GM12878 (cell line): ENCODE measurements at regions not wholly inside any gene's neighbourhood (a gene's known extent, or its start where the extent isn't known, plus 50 kb on each side); places are given as distances from the start of the nearest gene placed in this dataset.

ENCODE experiments used
- JUND ChIP-seq: IDR thresholded peaks from 2 replicates; pipeline ENCODE4 v1.6.1; 2012; ENCODE audit warnings: low read depth, mild to moderate bottlenecking, low read length, improper control_type of control experiment, moderate library complexity
- ZNF217 ChIP-seq: fragments of 450-650 bp; IDR thresholded peaks from 2 replicates; pipeline ENCODE4 v1.6.1; 2017; ENCODE audit warnings: antibody characterized with exemption, mild to moderate bottlenecking
- TF ChIP-seq, protein P1 (sequence below): IDR thresholded peaks from 2 replicates; pipeline ENCODE4 v1.6.1; 2011; ENCODE audit warnings: low read depth, low read length, improper control_type of control experiment, borderline replicate concordance
- TF ChIP-seq, protein P2 (sequence below), 3 experiments: IDR thresholded peaks in 2 of 3; conservative IDR thresholded peaks in 1 of 3; 2 replicates each; pipeline ENCODE4 v1.5.1; 2011; ENCODE audit warnings: low read depth in 3 of 3, low read length in 3 of 3, mild to moderate bottlenecking in 3 of 3, control low read depth in 2 of 3, moderate library complexity in 2 of 3, inconsistent platforms in 1 of 3, mixed read lengths in 1 of 3; ENCODE audit not compliant: control insufficient read depth in 2 of 3, insufficient read depth in 1 of 3; ENCODE audit errors: extremely low read depth in 1 of 3
- TF ChIP-seq, protein P3 (sequence below): fragments of 450-650 bp; IDR thresholded peaks from 2 replicates; pipeline ENCODE4 v1.6.1; 2018; ENCODE audit warnings: mild to moderate bottlenecking, low read depth, moderate library complexity; ENCODE audit not compliant: partially characterized antibody

DNA sequence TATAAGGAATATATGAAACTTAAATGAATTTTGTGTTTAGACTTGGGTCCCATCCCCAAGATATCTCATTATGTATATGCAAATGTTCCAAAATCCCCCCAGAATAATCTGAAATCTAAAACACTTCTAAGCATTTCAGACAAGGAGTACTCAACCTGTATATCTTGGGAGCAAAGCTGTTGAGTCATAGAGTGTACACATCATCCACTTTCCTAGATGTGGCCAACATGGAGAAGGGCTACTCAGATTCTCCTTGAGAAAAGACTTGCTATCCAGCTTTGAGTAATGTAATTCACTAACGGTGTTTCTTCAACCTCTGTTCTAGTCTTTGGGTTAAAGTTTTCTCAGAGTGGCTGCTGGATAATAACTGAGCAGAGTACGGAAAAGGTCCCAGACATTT lies 215.5 kb upstream of the POU1F1 start:
- TF ChIP-seq ZNF217 (no peak), JUND (no peak)
- TF ChIP-seq, protein P1, sequence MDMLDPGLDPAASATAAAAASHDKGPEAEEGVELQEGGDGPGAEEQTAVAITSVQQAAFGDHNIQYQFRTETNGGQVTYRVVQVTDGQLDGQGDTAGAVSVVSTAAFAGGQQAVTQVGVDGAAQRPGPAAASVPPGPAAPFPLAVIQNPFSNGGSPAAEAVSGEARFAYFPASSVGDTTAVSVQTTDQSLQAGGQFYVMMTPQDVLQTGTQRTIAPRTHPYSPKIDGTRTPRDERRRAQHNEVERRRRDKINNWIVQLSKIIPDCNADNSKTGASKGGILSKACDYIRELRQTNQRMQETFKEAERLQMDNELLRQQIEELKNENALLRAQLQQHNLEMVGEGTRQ = no peak
- TF ChIP-seq, protein P2, sequence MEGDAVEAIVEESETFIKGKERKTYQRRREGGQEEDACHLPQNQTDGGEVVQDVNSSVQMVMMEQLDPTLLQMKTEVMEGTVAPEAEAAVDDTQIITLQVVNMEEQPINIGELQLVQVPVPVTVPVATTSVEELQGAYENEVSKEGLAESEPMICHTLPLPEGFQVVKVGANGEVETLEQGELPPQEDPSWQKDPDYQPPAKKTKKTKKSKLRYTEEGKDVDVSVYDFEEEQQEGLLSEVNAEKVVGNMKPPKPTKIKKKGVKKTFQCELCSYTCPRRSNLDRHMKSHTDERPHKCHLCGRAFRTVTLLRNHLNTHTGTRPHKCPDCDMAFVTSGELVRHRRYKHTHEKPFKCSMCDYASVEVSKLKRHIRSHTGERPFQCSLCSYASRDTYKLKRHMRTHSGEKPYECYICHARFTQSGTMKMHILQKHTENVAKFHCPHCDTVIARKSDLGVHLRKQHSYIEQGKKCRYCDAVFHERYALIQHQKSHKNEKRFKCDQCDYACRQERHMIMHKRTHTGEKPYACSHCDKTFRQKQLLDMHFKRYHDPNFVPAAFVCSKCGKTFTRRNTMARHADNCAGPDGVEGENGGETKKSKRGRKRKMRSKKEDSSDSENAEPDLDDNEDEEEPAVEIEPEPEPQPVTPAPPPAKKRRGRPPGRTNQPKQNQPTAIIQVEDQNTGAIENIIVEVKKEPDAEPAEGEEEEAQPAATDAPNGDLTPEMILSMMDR (IDR thresholded peaks at IDR 0.05 in 2 of 3, conservative IDR thresholded peaks at IDR 0.05 in 1 of 3; ENCODE audit: control insufficient read depth in 2 of 3, extremely low read depth in 1 of 3, insufficient read depth in 1 of 3, low read depth in 3 of 3, low read length in 3 of 3) = no peak
- TF ChIP-seq, protein P3, sequence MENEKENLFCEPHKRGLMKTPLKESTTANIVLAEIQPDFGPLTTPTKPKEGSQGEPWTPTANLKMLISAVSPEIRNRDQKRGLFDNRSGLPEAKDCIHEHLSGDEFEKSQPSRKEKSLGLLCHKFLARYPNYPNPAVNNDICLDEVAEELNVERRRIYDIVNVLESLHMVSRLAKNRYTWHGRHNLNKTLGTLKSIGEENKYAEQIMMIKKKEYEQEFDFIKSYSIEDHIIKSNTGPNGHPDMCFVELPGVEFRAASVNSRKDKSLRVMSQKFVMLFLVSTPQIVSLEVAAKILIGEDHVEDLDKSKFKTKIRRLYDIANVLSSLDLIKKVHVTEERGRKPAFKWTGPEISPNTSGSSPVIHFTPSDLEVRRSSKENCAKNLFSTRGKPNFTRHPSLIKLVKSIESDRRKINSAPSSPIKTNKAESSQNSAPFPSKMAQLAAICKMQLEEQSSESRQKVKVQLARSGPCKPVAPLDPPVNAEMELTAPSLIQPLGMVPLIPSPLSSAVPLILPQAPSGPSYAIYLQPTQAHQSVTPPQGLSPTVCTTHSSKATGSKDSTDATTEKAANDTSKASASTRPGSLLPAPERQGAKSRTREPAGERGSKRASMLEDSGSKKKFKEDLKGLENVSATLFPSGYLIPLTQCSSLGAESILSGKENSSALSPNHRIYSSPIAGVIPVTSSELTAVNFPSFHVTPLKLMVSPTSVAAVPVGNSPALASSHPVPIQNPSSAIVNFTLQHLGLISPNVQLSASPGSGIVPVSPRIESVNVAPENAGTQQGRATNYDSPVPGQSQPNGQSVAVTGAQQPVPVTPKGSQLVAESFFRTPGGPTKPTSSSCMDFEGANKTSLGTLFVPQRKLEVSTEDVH = no peak
